OCI-M2 (cell line): ENCODE measurements at regions not wholly inside any gene's neighbourhood (a gene's known extent, or its start where the extent isn't known, plus 50 kb on each side); places are given as distances from the start of the nearest gene placed in this dataset.

Source experiments
- DNase-seq: peaks from one replicate; lab custom pipeline; 2025; ENCODE audit not compliant: unreplicated experiment; lab: John Stamatoyannopoulos, UW

DNA sequence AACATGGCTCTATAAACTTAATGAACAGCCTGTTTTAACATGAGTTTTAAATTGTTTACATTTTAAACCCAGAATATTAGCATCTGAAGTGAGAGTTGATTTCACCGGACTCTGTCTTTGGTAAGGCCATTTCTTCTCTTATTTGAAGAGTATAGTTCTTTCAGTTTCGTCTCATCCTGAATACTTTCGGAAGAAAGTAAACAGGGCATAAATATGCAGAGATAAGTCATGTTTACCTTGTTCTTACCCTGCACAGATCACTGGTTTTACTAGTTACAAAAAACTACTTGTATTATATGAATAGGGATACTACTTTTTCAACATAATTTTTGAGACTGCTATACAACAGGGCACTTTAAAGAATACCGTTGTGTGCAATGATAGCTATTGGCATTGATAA is 656.3 kb upstream of the ZNF608 start:
- DNase-seq: no peak

GRCh38 chr5:125404056-125404455 is 657.6 kb upstream of the ZNF608 start:
- DNase-seq: no peak

- DNase-seq: no peak
Measured at GRCh38 chr5:125408448-125409233, 662.2 kb upstream of the ZNF608 start.

- DNase-seq: no peak
Measured at GRCh38 chr5:125409234-125409860, 662.9 kb upstream of the ZNF608 start.

GRCh38 chr5:125409861-125410536 is 663.6 kb upstream of the ZNF608 start:
- no peak for DNase-seq

- DNase-seq: no peak
Measured at GRCh38 chr5:125410537-125411070, 664.2 kb upstream of the ZNF608 start.

GRCh38 chr5:125411071-125411743 is 664.8 kb upstream of the ZNF608 start:
- DNase-seq: no peak

- DNase-seq: no peak
Measured at GRCh38 chr5:125411744-125412560, 665.5 kb upstream of the ZNF608 start.

GRCh38 chr5:125412561-125413495 is 666.4 kb upstream of the ZNF608 start:
- DNase-seq: no peak

DNA sequence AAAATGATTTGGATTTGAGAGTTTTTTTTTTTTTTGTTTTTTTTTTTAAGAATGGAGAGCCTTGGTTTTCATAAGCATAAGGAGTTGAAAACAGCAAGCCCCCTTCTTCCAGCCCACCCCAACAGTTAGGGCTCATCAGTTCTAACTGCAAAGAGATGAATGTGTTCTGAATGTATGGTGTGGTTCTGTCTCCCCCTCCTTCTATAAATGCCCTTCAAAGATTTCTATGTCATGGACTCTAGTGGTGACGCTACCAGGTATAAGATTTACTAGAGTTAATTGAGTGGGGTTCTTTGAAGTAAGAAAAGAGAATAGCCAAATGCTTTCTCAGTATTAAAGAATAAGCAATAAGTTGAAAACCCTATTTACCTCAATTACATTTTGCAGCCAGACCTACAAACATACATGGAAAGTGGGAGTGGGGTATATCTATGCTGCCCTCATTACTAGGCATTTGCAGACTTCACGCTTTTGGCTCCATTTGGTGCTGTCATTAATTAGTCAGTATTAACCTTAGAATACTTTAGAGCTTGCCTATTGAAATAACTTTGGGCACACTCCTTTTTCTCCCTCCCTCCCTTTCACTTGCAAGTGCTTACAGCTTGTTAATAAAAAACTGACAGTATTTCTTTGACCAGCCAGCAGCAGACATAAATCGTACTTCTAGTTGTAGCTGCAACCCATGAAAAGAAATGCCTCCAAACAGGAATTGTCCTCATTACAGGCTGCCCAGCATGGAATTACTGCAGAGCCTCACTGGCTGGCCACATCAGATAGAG is 667.2 kb upstream of the ZNF608 start:
- no peak for DNase-seq

DNA sequence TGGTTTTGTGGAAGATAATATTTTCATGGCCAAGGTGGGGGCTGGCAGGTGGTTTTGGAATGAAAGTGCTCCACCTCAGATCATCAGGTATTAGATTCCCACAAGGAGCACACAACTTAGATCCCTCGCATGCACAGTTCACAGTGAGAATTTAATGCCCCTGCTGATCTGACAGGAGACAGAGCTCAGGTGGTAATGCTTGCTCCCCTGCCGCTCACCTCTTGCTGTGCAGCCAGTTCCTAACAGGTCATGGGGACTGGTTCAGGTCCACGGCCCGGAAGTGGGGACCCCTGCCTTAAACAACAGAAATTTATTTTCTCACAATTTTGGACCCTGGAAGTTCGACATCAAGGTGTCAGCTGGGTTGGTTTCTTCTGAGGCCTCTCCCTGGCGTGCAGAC is 668.7 kb upstream of the ZNF608 start:
- DNase-seq: no peak

DNA sequence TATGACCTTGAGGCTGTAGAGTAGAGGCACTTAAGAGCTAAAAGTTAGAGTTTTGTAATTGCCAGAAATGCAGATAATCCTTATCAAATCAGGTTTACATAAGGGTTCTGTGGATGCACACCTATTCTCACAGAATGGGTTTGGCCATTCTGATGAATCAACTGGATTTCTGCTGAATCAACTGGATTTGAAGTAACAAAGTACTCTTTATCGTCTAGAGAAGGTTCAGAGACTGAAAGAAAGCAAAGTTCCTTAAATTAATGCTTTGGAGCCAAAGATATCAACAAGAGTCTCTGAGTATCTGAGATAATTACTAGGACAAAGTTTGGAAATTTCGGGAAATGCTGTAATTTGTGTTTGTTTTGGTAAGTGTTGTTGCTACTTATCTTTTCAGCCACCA is 669.6 kb upstream of the ZNF608 start:
- no peak for DNase-seq

DNA sequence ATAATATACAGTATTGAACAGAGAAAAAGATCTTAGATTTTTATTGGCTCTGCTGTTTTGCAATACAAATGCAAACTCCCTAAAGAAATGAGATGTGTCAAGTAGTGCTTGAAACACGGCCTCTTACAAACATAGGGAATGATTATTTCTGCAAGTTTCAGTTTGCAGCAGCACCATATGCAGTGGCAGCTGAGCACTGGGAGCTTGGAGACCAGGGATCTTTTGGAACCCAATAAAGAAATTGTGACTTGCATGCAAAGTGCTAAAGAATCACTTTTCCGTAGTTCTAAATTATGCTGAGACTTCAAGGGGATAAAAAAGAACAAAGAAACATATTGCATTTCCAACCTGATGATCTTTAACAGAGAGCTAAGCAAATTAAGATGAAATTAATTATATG is 674.6 kb upstream of the ZNF608 start:
- no peak for DNase-seq

GRCh38 chr5:125422342-125422741 is 675.9 kb upstream of the ZNF608 start:
- DNase-seq: no peak

GRCh38 chr5:125424402-125425141 is 678.1 kb upstream of the ZNF608 start:
- DNase-seq: no peak

- DNase-seq: no peak
Measured at GRCh38 chr5:125429498-125429897, 683.1 kb upstream of the ZNF608 start.

- no peak for DNase-seq
Measured at GRCh38 chr5:125433457-125433856, 687.0 kb upstream of the ZNF608 start.

GRCh38 chr5:125439243-125439642 is 692.8 kb upstream of the ZNF608 start:
- DNase-seq: no peak
